Mucosa of descending colon (tissue), 3 donors: ENCODE measurements at regions not wholly inside any gene's neighbourhood (a gene's known extent, or its start where the extent isn't known, plus 50 kb on each side); places are given as distances from the start of the nearest gene placed in this dataset.

Experiments used
- ATAC-seq: fragments of 200-7000 bp; cut with Tn5 transposase; one replicate; pipeline ENCODE4 v1.9.1; 2020; ENCODE audit warnings: mild to moderate bottlenecking, moderate library complexity
- DNase-seq, 3 donors: peaks; one replicate each; pipeline ENCODE4 v3.0.0-alpha.2; 2020
- H3K36me3 ChIP-seq: fragments of 200-600 bp; one replicate; pipeline ENCODE4 v1.8.0; 2021; ENCODE audit warnings: low read depth, mild to moderate bottlenecking
- H3K4me1 ChIP-seq: fragments of 200-600 bp; one replicate; pipeline ENCODE4 v1.8.0; 2021; ENCODE audit warnings: low read depth, mild to moderate bottlenecking
- H3K4me3 ChIP-seq: fragments of 200-600 bp; one replicate; pipeline ENCODE4 v1.8.0; 2021; ENCODE audit warnings: mild to moderate bottlenecking
- H3K9me3 ChIP-seq: fragments of 200-600 bp; one replicate; pipeline ENCODE4 v1.8.0; 2021; ENCODE audit warnings: mild to moderate bottlenecking
- intact Hi-C, 2 donors: fragments of 100-400 bp; cut with DNase I in 1 of 2; cut with micrococcal nuclease in 1 of 2; formaldehyde crosslinking; loops; one replicate each; pipeline versions ENCODE4 v1.11.0 to v1.11.1; 2022; cut with DNase I, micrococcal nuclease
- TF ChIP-seq, protein P1 (sequence below): fragments of 200-600 bp; IDR thresholded peaks from one replicate; pipeline ENCODE4 v1.8.0; 2022; ENCODE audit warnings: antibody characterized with exemption, mild to moderate bottlenecking
- donor health status: DM: no; HTN: no; CAD: no; lungs with moderate emphysema.
- donor health status: DM: no; HTN: no; CAD: no.
- donor health status: DM: no; HTN: yes; CAD: no.

DNA sequence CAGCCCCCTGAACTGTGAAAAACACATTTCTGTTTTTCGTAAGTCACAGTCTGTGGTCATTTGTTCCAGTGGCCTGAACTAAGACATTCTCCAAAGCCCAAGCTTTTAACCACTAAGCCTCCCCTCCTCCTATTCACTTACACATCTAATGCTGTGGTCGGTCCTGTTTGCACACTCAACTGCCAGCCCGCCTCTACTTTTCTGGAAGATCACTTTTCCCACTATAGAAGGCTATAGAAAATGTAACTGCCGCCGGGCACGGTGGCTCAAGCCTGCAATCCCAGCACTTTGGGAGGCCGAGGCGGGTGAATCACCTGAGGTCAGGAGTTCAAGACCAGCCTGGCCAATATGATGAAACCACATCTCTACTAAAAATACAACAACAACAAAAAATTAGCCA is 524.7 kb upstream of the TMEM132C start:
- TF ChIP-seq, protein P1, sequence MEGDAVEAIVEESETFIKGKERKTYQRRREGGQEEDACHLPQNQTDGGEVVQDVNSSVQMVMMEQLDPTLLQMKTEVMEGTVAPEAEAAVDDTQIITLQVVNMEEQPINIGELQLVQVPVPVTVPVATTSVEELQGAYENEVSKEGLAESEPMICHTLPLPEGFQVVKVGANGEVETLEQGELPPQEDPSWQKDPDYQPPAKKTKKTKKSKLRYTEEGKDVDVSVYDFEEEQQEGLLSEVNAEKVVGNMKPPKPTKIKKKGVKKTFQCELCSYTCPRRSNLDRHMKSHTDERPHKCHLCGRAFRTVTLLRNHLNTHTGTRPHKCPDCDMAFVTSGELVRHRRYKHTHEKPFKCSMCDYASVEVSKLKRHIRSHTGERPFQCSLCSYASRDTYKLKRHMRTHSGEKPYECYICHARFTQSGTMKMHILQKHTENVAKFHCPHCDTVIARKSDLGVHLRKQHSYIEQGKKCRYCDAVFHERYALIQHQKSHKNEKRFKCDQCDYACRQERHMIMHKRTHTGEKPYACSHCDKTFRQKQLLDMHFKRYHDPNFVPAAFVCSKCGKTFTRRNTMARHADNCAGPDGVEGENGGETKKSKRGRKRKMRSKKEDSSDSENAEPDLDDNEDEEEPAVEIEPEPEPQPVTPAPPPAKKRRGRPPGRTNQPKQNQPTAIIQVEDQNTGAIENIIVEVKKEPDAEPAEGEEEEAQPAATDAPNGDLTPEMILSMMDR, result no peak
- no peak overlapping the region for H3K4me3 ChIP-seq
- H3K36me3 ChIP-seq, result no peaks in the 10 kb centered on the region
- H3K4me1 ChIP-seq, result no peaks in the 10 kb centered on the region
- DNase-seq (no peak), ATAC-seq (no peak)
- H3K9me3 ChIP-seq, result no peaks in the 10 kb centered on the region
- intact Hi-C loops, result no loop called here

DNA sequence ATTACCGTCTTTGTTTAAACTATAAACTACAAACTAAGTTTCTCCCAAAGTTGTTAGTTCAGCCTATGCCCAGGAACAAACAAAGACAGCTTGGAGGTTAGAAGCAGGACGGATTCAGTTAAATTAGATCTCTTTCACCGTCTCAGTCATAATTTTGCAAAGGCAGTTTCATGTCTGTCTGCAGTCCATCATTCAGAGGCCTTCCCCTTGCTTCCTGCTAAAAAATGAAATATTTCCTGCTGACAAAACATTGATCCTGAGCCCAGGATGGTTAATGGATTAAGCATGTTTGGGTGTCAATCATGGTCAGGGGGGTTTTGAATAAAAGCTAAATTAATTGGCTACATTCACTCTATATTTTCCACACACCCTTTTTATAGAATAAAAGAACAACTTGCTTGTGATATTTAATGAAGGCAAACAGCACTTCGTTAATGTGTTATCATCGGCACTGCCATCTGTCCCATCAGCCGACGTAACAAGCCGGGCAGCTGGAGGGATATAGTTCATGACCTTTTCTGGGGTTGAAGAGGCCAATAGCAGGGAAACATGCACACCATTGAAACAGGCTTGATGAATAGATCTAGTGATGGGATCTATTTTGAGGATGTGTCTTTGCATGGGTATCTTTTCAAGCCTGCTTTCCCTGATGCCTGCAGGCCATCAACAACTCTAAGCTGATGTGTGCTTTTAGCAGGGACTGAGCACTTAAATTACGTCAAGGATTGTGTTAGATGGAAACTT is 521.3 kb upstream of the TMEM132C start:
- Histone ChIP-seq H3K9me3 (no peaks in the 10 kb centered on the region), H3K36me3 (no peaks in the 10 kb centered on the region), H3K4me1 (no peaks in the 10 kb centered on the region), H3K4me3 (no peak overlapping the region)
- DNase-seq (no peak), ATAC-seq (no peak)
- TF ChIP-seq, protein P1, result no peak
- intact Hi-C loops, result no loop called here

DNA sequence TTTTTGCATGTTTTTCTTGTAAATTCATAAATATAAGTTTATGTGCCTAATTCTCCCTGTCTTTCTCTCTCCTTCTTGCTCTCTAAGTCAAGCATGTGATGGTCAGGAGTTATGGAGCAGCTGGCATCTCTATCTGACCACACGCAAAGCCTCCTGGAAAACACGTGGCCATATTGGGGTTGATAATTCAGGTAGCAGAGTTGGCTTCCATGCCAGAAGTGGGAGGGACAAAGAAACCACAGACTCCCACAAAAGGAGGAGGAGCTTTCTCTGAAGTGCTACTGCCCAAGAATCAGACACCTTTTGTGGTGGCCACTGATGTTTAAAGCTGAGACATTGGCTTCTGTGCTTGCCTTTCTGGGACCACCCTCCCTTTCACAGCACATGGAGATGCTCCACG is 517.6 kb upstream of the TMEM132C start:
- ATAC-seq, result no peak
- TF ChIP-seq, protein P1, result no peak
- Histone ChIP-seq H3K4me3 (no peak overlapping the region), H3K36me3 (no peaks in the 10 kb centered on the region), H3K9me3 (no peaks in the 10 kb centered on the region), H3K4me1 (no peaks in the 10 kb centered on the region)
- intact Hi-C loops, result no loop called here
- no peak for DNase-seq

DNA sequence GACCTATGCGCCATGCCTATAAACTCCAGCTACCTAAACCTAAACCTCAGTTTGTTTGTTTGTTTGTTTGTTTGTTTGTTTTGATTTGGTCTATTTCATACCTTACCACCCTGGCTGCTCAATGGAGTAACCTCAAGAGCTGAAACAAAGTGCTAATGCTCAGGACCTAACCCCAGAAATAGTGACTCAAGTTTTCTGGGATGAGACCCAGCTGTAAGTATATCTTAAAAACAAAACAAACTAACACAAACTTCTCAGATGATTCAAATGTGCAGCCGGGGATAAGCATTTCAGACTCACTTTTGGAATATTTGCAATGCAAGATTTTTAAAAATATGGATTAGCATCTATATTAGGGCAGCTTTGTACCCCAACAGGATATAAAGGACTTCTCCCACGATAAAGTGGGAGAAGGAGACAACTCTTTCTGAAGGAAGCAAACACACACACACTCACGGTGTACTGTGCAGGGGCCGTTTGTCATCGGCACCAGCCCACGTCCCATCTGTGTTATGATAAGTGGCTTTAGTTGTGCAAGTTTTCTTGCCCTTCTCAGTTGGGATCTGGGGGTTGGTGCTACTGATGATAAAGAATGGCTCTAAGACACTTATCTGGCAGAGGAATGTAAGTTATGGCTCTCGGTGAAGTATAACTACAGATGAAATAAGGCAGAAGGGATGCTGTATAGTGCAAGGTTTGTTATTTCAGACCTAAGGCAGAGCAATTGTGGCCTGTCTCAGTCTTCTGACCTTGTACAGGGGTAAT is 516.7 kb upstream of the TMEM132C start:
- TF ChIP-seq, protein P1, result no peak
- H3K9me3 ChIP-seq, result no peaks in the 10 kb centered on the region
- no peaks in the 10 kb centered on the region for H3K36me3 ChIP-seq
- ATAC-seq, result no peak
- H3K4me1 ChIP-seq, result no peaks in the 10 kb centered on the region
- no peak overlapping the region for H3K4me3 ChIP-seq
- intact Hi-C loops, result no loop called here
- no peak for DNase-seq

DNA sequence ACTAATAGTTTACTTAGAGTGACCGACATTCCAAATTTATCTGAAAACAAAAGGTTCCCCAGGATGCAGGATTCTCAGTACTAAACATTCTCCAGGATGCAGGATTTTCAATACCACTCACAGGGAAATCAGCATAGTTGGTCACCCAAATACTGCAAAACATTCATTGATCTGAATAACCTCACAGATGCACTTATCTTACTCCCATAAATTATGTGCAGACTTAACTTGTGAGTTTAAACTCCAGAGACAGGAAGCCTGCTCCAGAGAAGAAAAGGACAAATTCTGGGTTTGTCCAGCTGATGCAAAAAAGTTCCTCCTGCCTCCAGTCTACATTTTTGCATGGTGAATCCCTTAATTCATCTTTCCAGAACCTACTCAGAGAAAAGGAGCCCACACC is 514.2 kb upstream of the TMEM132C start:
- DNase-seq (no peak), ATAC-seq (no peak)
- TF ChIP-seq, protein P1, result no peak
- Histone ChIP-seq H3K36me3 (no peaks in the 10 kb centered on the region), H3K9me3 (no peaks in the 10 kb centered on the region), H3K4me3 (no peak overlapping the region), H3K4me1 (no peaks in the 10 kb centered on the region)
- intact Hi-C loops, result no loop called here
